PC-3 (cell line): ENCODE measurements at regions not wholly inside any gene's neighbourhood (a gene's known extent, or its start where the extent isn't known, plus 50 kb on each side); places are given as distances from the start of the nearest gene placed in this dataset.

Experiments
- CTCF ChIP-seq: fragments of 300-600 bp; sonication (generic); conservative IDR thresholded peaks from 2 replicates; pipeline ENCODE4 v1.5.1; 2017; ENCODE audit warnings: antibody characterized with exemption, low read depth, mild to moderate bottlenecking, low read length
- EZH2 ChIP-seq: fragments of 300-600 bp; sonication (generic); IDR thresholded peaks from one replicate; pipeline ENCODE4 v1.6.1; 2017; ENCODE audit warnings: antibody characterized with exemption, mild to moderate bottlenecking, low read length; ENCODE audit not compliant: unreplicated experiment
- EZH2phosphoT487 ChIP-seq: fragments of 300-600 bp; sonication (generic); IDR thresholded peaks from 2 replicates; pipeline ENCODE4 v1.6.1; 2018; ENCODE audit warnings: mild to moderate bottlenecking, antibody characterized with exemption, low read length, borderline replicate concordance

GRCh38 chr16:86710602-86710950 is 132.2 kb downstream of the FOXL1 start:
- no peak for TF ChIP-seq CTCF
- no peak for TF ChIP-seq EZH2
- TF ChIP-seq EZH2phosphoT487: no peak
